ENCODE measurements at regions not wholly inside any gene's neighbourhood (a gene's known extent, or its start where the extent isn't known, plus 50 kb on each side); places are given as distances from the start of the nearest gene placed in this dataset.

- no peak overlapping the region for H4K5ac ChIP-seq (ENCODE audit: insufficient read length, low read depth, low read length)
- DNase-seq: no peak
- no peak overlapping the region for H3K14ac ChIP-seq (ENCODE audit: insufficient read depth, low read length)
Measured at GRCh38 chr2:209240204-209240603, 183.6 kb upstream of the MAP2 start.

More at GRCh38 chr2:209240204-209240603, 183.6 kb upstream of the MAP2 start:
- Histone ChIP-seq H2BK5ac (ENCODE audit: insufficient read length, low read length) (no peak overlapping the region), H3K79me1 (ENCODE audit: insufficient read depth, low read depth, low read length, poor library complexity, severe bottlenecking) (no peaks in the 10 kb centered on the region), H3K27me3 (ENCODE audit: insufficient read depth, low read length) (no peaks in the 10 kb centered on the region), H2BK120ac (ENCODE audit: low read depth, low read length, poor library complexity, severe bottlenecking) (no peak overlapping the region), H2BK15ac (ENCODE audit: low read depth, low read length) (no peak overlapping the region), H3T11ph (ENCODE audit: low read length) (no peak overlapping the region), H3K4ac (ENCODE audit: low read depth, low read length) (no peak overlapping the region), H3K79me2 (ENCODE audit: insufficient read depth, low read length) (no peaks in the 10 kb centered on the region), H3K4me1 (ENCODE audit: insufficient read depth, low read length) (no peaks in the 10 kb centered on the region; the same call in 1 of the 2 replicates), H4K20me1 (ENCODE audit: control insufficient read depth, insufficient read depth, insufficient read length) (no peaks in the 10 kb centered on the region), H2BK12ac (ENCODE audit: insufficient read length, low read depth, low read length) (no peak overlapping the region), H3K9me3 (ENCODE audit: control insufficient read depth, low read depth, low read length) (no peaks in the 10 kb centered on the region), H4K8ac (replicated peaks; ENCODE audit: insufficient read length, low read depth, low read length) (no peak overlapping the region), H3K56ac (ENCODE audit: insufficient read length, low read depth, low read length) (no peak overlapping the region), H3K9ac (ENCODE audit: extremely low read depth, insufficient read length, low read length) (no peak overlapping the region), H2AK5ac (ENCODE audit: insufficient read length, low read length) (no peak overlapping the region), H2BK20ac (ENCODE audit: low read depth, low read length, poor library complexity, severe bottlenecking) (no peak overlapping the region), H3K4me2 (ENCODE audit: insufficient read depth, insufficient read length, low read length) (no peak overlapping the region), H3K23me2 (ENCODE audit: insufficient read length, low read depth, low read length, poor library complexity, severe bottlenecking) (no peaks in the 10 kb centered on the region), H2AFZ (ENCODE audit: low read length) (no peak overlapping the region), H3K27ac (ENCODE audit: insufficient read length, low read depth, low read length) (no peak overlapping the region), H3K18ac (ENCODE audit: insufficient read length, low read depth, low read length) (no peak overlapping the region), H3K23ac (ENCODE audit: insufficient read length, low read depth, low read length) (no peak overlapping the region), H4K91ac (ENCODE audit: insufficient read length, low read depth, low read length) (no peak overlapping the region)
- no CpG with 5 or more reads among the region's 1 CpG for WGBS (ENCODE audit: extremely low coverage, insufficient read length, low lambda C conversion rate)
- Mint-ChIP-seq H3K27me3 (ENCODE audit: low read depth) (no peaks in the 10 kb centered on the region; the same call in none of the 2 replicates), H3K9me3 (peaks cover 9 to 15% of the 10 kb centered on the region in 2 experiments), H3K27ac (no peak overlapping the region), H3K4me1 (peaks cover 10 to 26% of the 10 kb centered on the region in 2 experiments), H3K36me3 (ENCODE audit: insufficient read depth in 1 of 3, low read depth in 3 of 3) (peaks cover 2 to 18% (median 13%) of the 10 kb centered on the region in 3 experiments; a peak in 6 of 7 replicates), H3K4me3 (no peak overlapping the region)
- no peak for TF ChIP-seq CTCF (conservative IDR thresholded peaks at IDR 0.05)

Data from H9 (cell line).